Natural killer cell (primary cell): ENCODE measurements at regions not wholly inside any gene's neighbourhood (a gene's known extent, or its start where the extent isn't known, plus 50 kb on each side); places are given as distances from the start of the nearest gene placed in this dataset.

Experiments
- ATAC-seq, 3 donors: fragments of 150-1000 bp in 2 of 3; fragments of 200-7000 bp in 1 of 3; cut with Tn5 transposase; 1 replicate in 1 of 3; 2 replicates in 2 of 3; pipeline ENCODE4 v1.10.0; 2021; ENCODE audit warnings: mild to moderate bottlenecking in 2 of 3, moderate library complexity in 2 of 3
- DNase-seq, 2 donors: peaks; one replicate each; pipeline versions ENCODE4 v3.0.0 to v3.0.0-alpha.2; 2013 to 2021; ENCODE audit warnings: mixed read lengths in 1 of 2
- H3K27ac ChIP-seq: one replicate; pipeline ENCODE4 v1.5.1; 2013; ENCODE audit warnings: mild to moderate bottlenecking, low read length
- H3K27me3 ChIP-seq: one replicate; pipeline ENCODE4 v1.6.1; 2013; ENCODE audit warnings: low read length; ENCODE audit not compliant: control insufficient read depth, insufficient read depth
- H3K36me3 ChIP-seq: one replicate; pipeline ENCODE4 v1.6.1; 2013; ENCODE audit warnings: low read length; ENCODE audit not compliant: control insufficient read depth, insufficient read depth
- H3K4me1 ChIP-seq: one replicate; pipeline ENCODE4 v1.6.1; 2013; ENCODE audit warnings: low read length; ENCODE audit not compliant: control insufficient read depth, insufficient read depth
- H3K4me3 ChIP-seq: one replicate; pipeline ENCODE4 v1.5.1; 2013; ENCODE audit warnings: low read length
- H3K9me3 ChIP-seq: one replicate; pipeline ENCODE4 v1.6.1; 2013; ENCODE audit warnings: low read length; ENCODE audit not compliant: control insufficient read depth, insufficient read depth
- H3K27ac Mint-ChIP-seq, 2 donors: one replicate each; pipeline ENCODE4 v1.8.0; 2022; ENCODE audit warnings: mild to moderate bottlenecking in 2 of 2, mixed read lengths in 2 of 2, moderate library complexity in 1 of 2
- H3K27me3 Mint-ChIP-seq, 2 donors: one replicate each; pipeline ENCODE4 v1.8.0; 2022; ENCODE audit warnings: low read depth in 2 of 2, mixed read lengths in 2 of 2
- H3K36me3 Mint-ChIP-seq: one replicate; pipeline ENCODE4 v1.8.0; 2022; ENCODE audit warnings: mixed read lengths
- H3K4me1 Mint-ChIP-seq, 2 donors: one replicate each; pipeline ENCODE4 v1.8.0; 2022; ENCODE audit warnings: mixed read lengths in 2 of 2
- H3K4me3 Mint-ChIP-seq: one replicate; pipeline ENCODE4 v1.8.0; 2022; ENCODE audit warnings: mild to moderate bottlenecking, moderate library complexity, mixed read lengths
- H3K9me3 Mint-ChIP-seq, 2 donors: one replicate each; pipeline ENCODE4 v1.8.0; 2022; ENCODE audit warnings: mixed read lengths in 2 of 2
- CTCF ChIP-seq: fragments of 200-600 bp; IDR thresholded peaks from one replicate; pipeline ENCODE4 v1.8.0; 2022; ENCODE audit warnings: antibody characterized with exemption
- WGBS: methylation state at CpG from one replicate; pipeline ENCODE4 v1.1.7; 2013; ENCODE audit warnings: missing lambda C conversion rate; ENCODE audit not compliant: insufficient coverage; 5-methylcytosine and 5-hydroxymethylcytosine counted together
- intact Hi-C: fragments of 100-400 bp; cut with micrococcal nuclease; formaldehyde crosslinking; loops from one replicate; pipeline ENCODE4 v1.14.2; 2022

- ATAC-seq (no peak), DNase-seq (no peak)
- H3K27ac ChIP-seq: no peak overlapping the region
- WGBS: 88% methylated on average over 4 of the region's 4 CpGs
- Mint-ChIP-seq H3K27ac (no peak overlapping the region), H3K4me1 (no peaks in the 10 kb centered on the region), H3K36me3 (no peaks in the 10 kb centered on the region), H3K9me3 (peaks cover 5 to 14% of the 10 kb centered on the region in 2 donors), H3K4me3 (no peak overlapping the region), H3K27me3 (no peaks in the 10 kb centered on the region)
- H3K4me1 ChIP-seq: no peaks in the 10 kb centered on the region
- intact Hi-C loops: no loop called here
- H3K9me3 ChIP-seq: no peaks in the 10 kb centered on the region
- no peak for TF ChIP-seq CTCF
- H3K27me3 ChIP-seq: no peaks in the 10 kb centered on the region
- H3K36me3 ChIP-seq: no peaks in the 10 kb centered on the region
- H3K4me3 ChIP-seq: no peak overlapping the region
Observed at GRCh38 chr3:165892565-165892964, 55.3 kb upstream of the BCHE start.
